ENCODE measurements at regions not wholly inside any gene's neighbourhood (a gene's known extent, or its start where the extent isn't known, plus 50 kb on each side); places are given as distances from the start of the nearest gene placed in this dataset.

DNA sequence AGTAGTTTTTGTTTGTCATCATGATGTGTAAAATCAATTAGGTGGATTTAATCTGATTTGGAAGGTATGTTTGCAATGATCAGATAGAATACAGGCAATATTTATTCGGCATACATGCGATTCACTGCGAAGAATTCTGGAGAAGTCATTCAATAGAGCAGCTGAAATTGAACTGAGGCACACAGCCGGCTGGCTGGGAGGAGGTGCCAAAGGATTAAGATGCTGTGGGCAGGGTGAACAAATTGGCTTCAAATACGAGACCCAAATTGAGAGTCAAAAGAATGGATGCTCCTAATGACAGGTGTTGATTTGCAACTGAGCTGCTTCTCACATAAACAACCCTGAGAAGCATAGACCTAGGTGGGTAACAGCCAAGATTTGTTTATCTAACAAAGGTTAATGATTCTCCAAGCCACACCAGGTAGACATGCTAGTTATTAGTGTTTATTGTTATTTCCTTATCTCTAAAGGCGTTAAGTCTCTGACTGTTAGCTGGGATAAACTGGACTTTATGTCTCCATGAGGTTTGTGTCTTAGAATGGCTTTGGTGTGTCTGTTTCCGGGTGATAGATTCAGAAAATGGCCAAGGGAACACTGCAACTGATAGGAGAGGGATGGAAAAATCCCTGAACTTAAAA, 55.3 kb upstream of the CLINT1 start:
- no peak for DNase-seq (ENCODE audit: low spot score)

DNA sequence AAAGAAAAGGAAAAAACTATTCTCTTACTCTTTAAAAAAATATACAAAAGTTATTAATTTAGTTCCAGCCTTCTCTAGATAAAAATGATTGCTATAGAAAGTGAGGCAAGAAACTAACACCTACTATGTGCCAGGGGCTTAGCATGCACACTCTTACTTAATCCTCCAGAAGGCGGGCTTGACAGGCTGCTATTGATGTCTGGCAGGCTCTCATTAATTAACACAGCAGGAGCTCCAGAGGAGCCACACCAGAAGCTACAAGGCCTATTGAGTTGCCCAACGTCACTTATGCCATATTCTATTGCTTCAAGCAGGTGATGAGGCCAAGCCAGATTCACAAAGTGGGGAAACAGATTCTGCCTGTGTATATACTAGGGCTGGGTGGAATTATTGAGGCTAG, 54.6 kb upstream of the CLINT1 start:
- no peak for DNase-seq (ENCODE audit: low spot score)

DNA sequence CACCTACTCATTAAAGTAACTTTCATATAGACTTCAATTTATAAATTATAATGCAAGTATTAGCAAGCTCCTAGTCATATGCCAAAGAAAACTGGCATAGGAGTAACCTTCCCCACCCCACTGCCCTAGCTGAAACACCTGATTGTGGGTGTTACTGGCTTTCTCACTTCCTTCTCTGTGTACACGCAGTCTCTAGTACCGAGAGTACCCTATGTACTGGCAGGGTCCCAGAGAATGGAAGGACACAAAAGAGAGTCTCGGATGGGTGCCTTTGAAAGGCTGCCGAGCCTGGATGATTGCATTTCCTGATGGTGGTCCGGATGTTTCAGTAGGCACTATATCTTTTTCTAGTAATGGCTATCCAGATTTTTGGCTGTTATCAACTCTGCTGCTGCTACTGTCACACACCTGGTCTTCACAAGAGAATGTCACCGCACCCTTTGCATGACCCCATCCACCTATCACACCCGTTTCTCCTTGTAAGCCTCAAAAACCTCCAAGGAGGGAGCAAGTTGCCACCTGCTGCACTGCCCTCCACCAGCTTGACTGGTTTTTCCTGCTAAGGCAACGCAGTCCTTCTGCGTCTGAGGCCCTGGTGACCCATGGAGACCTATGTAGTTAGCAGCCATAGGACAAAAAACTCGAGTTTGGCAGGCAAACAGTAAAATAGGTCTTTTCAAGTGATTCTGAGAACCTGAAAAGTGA, 53.8 kb upstream of the CLINT1 start:
- DNase-seq (ENCODE audit: low spot score), result no peak

DNA sequence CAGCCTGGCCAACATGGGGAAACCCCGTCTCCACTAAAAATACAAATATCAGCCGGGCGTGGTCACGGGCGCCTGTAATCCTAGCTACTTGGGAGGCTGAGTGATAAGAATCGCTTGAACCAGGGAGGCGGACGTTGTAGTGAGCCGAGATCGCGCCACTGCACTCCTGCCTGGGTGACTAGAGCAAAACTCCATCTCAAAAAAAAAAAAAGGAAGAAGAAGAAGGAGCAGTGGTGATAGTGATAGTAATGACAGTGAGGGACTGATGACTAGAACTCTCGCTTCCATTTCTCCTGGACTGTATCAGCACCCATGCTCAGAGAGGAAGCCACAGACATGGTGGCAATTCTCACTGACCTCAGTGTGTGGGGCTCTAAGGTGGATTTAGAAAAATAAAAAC, 52.6 kb upstream of the CLINT1 start:
- no peak for DNase-seq (ENCODE audit: low spot score)
